Activated naive CD8-positive, alpha-beta T cell treated with anti-CD3 and anti-CD28 coated beads for 36 hours (primary cell): ENCODE measurements at regions not wholly inside any gene's neighbourhood (a gene's known extent, or its start where the extent isn't known, plus 50 kb on each side); places are given as distances from the start of the nearest gene placed in this dataset.
"Not testable (repeated sequence)": the region's sequence is repeated elsewhere in the genome, so short reads cannot be mapped to it uniquely, and the experiment has no call there.

Experiments used
- DNase-seq: peaks from one replicate; pipeline ENCODE4 v3.0.0; 2021
- H3K27ac Mint-ChIP-seq: one replicate; pipeline ENCODE4 v1.8.0; 2022; ENCODE audit warnings: mild to moderate bottlenecking, moderate library complexity, mixed read lengths
- H3K27me3 Mint-ChIP-seq: one replicate; pipeline ENCODE4 v1.8.0; 2022; ENCODE audit warnings: mild to moderate bottlenecking, mixed read lengths
- H3K36me3 Mint-ChIP-seq: one replicate; pipeline ENCODE4 v1.8.0; 2021; ENCODE audit warnings: mild to moderate bottlenecking, mixed read lengths
- H3K4me1 Mint-ChIP-seq: one replicate; pipeline ENCODE4 v1.8.0; 2021; ENCODE audit warnings: mixed read lengths
- H3K4me3 Mint-ChIP-seq: one replicate; pipeline ENCODE4 v1.8.0; 2022; ENCODE audit warnings: mild to moderate bottlenecking, moderate library complexity, mixed read lengths
- H3K9me3 Mint-ChIP-seq: one replicate; pipeline ENCODE4 v1.8.0; 2022; ENCODE audit warnings: mixed read lengths

- Mint-ChIP-seq H3K9me3 (peaks cover 7% of the 10 kb centered on the region), H3K36me3 (no peaks in the 10 kb centered on the region)
- DNase-seq = no peak
Measured at GRCh38 chr6:67736161-67736560, 898.9 kb upstream of the ADGRB3 start.

GRCh38 chr6:67735623-67736022 lies 899.5 kb upstream of the ADGRB3 start:
- peaks cover 10% of the 10 kb centered on the region for H3K9me3 Mint-ChIP-seq
- no peaks in the 10 kb centered on the region for H3K36me3 Mint-ChIP-seq
- no peak overlapping the region for H3K4me3 Mint-ChIP-seq
- no peaks in the 10 kb centered on the region for H3K4me1 Mint-ChIP-seq
- H3K27ac Mint-ChIP-seq = no peak overlapping the region
- H3K27me3 Mint-ChIP-seq = no peaks in the 10 kb centered on the region
- no peak for DNase-seq

More at GRCh38 chr6:67736161-67736560, 898.9 kb upstream of the ADGRB3 start:
- Mint-ChIP-seq H3K4me3 (no peak overlapping the region), H3K27me3 (no peaks in the 10 kb centered on the region), H3K27ac (no peak overlapping the region), H3K4me1 (no peaks in the 10 kb centered on the region)

GRCh38 chr6:67722861-67723261 lies 912.2 kb upstream of the ADGRB3 start:
- no peak overlapping the region for H3K27ac Mint-ChIP-seq
- H3K4me3 Mint-ChIP-seq = no peak overlapping the region
- H3K9me3 Mint-ChIP-seq = peaks cover 10% of the 10 kb centered on the region
- no peaks in the 10 kb centered on the region for H3K27me3 Mint-ChIP-seq
- H3K4me1 Mint-ChIP-seq = no peaks in the 10 kb centered on the region
- DNase-seq = no peak
- no peaks in the 10 kb centered on the region for H3K36me3 Mint-ChIP-seq

GRCh38 chr6:67717281-67717680 lies 917.8 kb upstream of the ADGRB3 start:
- no peaks in the 10 kb centered on the region for H3K36me3 Mint-ChIP-seq
- no peaks in the 10 kb centered on the region for H3K4me1 Mint-ChIP-seq
- H3K9me3 Mint-ChIP-seq = peaks cover 6% of the 10 kb centered on the region
- no peak for DNase-seq
- no peak overlapping the region for H3K27ac Mint-ChIP-seq
- H3K4me3 Mint-ChIP-seq = no peak overlapping the region
- no peaks in the 10 kb centered on the region for H3K27me3 Mint-ChIP-seq

GRCh38 chr6:67706388-67706787 lies 928.7 kb upstream of the ADGRB3 start:
- Mint-ChIP-seq H3K4me3 (no peak overlapping the region), H3K4me1 (no peaks in the 10 kb centered on the region), H3K27ac (no peak overlapping the region), H3K27me3 (no peaks in the 10 kb centered on the region), H3K9me3 (peaks cover 10% of the 10 kb centered on the region), H3K36me3 (no peaks in the 10 kb centered on the region)
- DNase-seq = no peak

- no peak overlapping the region for H3K27ac Mint-ChIP-seq
- H3K4me3 Mint-ChIP-seq = no peak overlapping the region
- H3K27me3 Mint-ChIP-seq = no peaks in the 10 kb centered on the region
- no peak for DNase-seq
- H3K4me1 Mint-ChIP-seq = no peaks in the 10 kb centered on the region
- H3K36me3 Mint-ChIP-seq = no peaks in the 10 kb centered on the region
- H3K9me3 Mint-ChIP-seq = no peaks in the 10 kb centered on the region
Measured at GRCh38 chr6:67698534-67698933, 936.5 kb upstream of the ADGRB3 start.

GRCh38 chr6:67694127-67694526 lies 941.0 kb upstream of the ADGRB3 start:
- no peak overlapping the region for H3K4me3 Mint-ChIP-seq
- no peaks in the 10 kb centered on the region for H3K36me3 Mint-ChIP-seq
- H3K4me1 Mint-ChIP-seq = no peaks in the 10 kb centered on the region
- H3K27ac Mint-ChIP-seq = no peak overlapping the region
- DNase-seq = no peak
- H3K9me3 Mint-ChIP-seq = no peaks in the 10 kb centered on the region
- no peaks in the 10 kb centered on the region for H3K27me3 Mint-ChIP-seq

GRCh38 chr6:67689329-67689728 lies 945.8 kb upstream of the ADGRB3 start:
- Mint-ChIP-seq H3K27ac (no peak overlapping the region), H3K27me3 (no peaks in the 10 kb centered on the region), H3K36me3 (no peaks in the 10 kb centered on the region), H3K4me3 (no peak overlapping the region), H3K9me3 (no peaks in the 10 kb centered on the region), H3K4me1 (no peaks in the 10 kb centered on the region)
- no peak for DNase-seq

GRCh38 chr6:67687396-67687795 lies 947.7 kb upstream of the ADGRB3 start:
- DNase-seq = no peak
- Mint-ChIP-seq H3K27ac (no peak overlapping the region), H3K36me3 (no peaks in the 10 kb centered on the region), H3K4me3 (no peak overlapping the region), H3K4me1 (no peaks in the 10 kb centered on the region), H3K9me3 (no peaks in the 10 kb centered on the region), H3K27me3 (no peaks in the 10 kb centered on the region)

- not testable (repeated sequence) for H3K27me3 Mint-ChIP-seq, H3K9me3 Mint-ChIP-seq, H3K36me3 Mint-ChIP-seq, H3K4me1 Mint-ChIP-seq, H3K27ac Mint-ChIP-seq, H3K4me3 Mint-ChIP-seq, DNase-seq
Measured at GRCh38 chr6:67686225-67686624, 948.9 kb upstream of the ADGRB3 start.

GRCh38 chr6:67683960-67684359 lies 951.1 kb upstream of the ADGRB3 start:
- Mint-ChIP-seq H3K27ac (no peak overlapping the region), H3K4me3 (no peak overlapping the region), H3K4me1 (no peaks in the 10 kb centered on the region), H3K27me3 (no peaks in the 10 kb centered on the region), H3K9me3 (peaks cover 1% of the 10 kb centered on the region), H3K36me3 (no peaks in the 10 kb centered on the region)
- DNase-seq = no peak

GRCh38 chr6:67680297-67680932 lies 954.7 kb upstream of the ADGRB3 start:
- no peaks in the 10 kb centered on the region for H3K27me3 Mint-ChIP-seq
- H3K4me3 Mint-ChIP-seq = no peak overlapping the region
- no peaks in the 10 kb centered on the region for H3K36me3 Mint-ChIP-seq
- no peaks in the 10 kb centered on the region for H3K4me1 Mint-ChIP-seq
- no peak for DNase-seq
- no peak overlapping the region for H3K27ac Mint-ChIP-seq
- peaks cover 5% of the 10 kb centered on the region for H3K9me3 Mint-ChIP-seq

- Mint-ChIP-seq H3K4me1 (no peaks in the 10 kb centered on the region), H3K9me3 (peaks cover 5% of the 10 kb centered on the region), H3K27ac (no peak overlapping the region), H3K36me3 (no peaks in the 10 kb centered on the region), H3K4me3 (no peak overlapping the region), H3K27me3 (no peaks in the 10 kb centered on the region)
- no peak for DNase-seq
Measured at GRCh38 chr6:67679566-67680296, 955.4 kb upstream of the ADGRB3 start.

- no peak for DNase-seq
- Mint-ChIP-seq H3K27ac (no peak overlapping the region), H3K36me3 (no peaks in the 10 kb centered on the region), H3K27me3 (no peaks in the 10 kb centered on the region), H3K4me3 (no peak overlapping the region), H3K4me1 (no peaks in the 10 kb centered on the region), H3K9me3 (peaks cover 14% of the 10 kb centered on the region)
Measured at GRCh38 chr6:67676892-67677291, 958.2 kb upstream of the ADGRB3 start.

GRCh38 chr6:67667637-67668422 lies 967.3 kb upstream of the ADGRB3 start:
- Mint-ChIP-seq H3K36me3 (no peaks in the 10 kb centered on the region), H3K9me3 (peaks cover 8% of the 10 kb centered on the region), H3K4me1 (no peaks in the 10 kb centered on the region), H3K27me3 (no peaks in the 10 kb centered on the region), H3K4me3 (no peak overlapping the region), H3K27ac (no peak overlapping the region)
- no peak for DNase-seq
